GM18498 (cell line): ENCODE measurements at regions not wholly inside any gene's neighbourhood (a gene's known extent, or its start where the extent isn't known, plus 50 kb on each side); places are given as distances from the start of the nearest gene placed in this dataset.

ENCODE experiments used
- ATAC-seq: cut with Tn5 transposase; IDR thresholded peaks from one replicate; pipeline ENCODE4 v1.9.1; 2021; ENCODE audit warnings: mild to moderate bottlenecking, moderate library complexity; ENCODE audit not compliant: unreplicated experiment

DNA sequence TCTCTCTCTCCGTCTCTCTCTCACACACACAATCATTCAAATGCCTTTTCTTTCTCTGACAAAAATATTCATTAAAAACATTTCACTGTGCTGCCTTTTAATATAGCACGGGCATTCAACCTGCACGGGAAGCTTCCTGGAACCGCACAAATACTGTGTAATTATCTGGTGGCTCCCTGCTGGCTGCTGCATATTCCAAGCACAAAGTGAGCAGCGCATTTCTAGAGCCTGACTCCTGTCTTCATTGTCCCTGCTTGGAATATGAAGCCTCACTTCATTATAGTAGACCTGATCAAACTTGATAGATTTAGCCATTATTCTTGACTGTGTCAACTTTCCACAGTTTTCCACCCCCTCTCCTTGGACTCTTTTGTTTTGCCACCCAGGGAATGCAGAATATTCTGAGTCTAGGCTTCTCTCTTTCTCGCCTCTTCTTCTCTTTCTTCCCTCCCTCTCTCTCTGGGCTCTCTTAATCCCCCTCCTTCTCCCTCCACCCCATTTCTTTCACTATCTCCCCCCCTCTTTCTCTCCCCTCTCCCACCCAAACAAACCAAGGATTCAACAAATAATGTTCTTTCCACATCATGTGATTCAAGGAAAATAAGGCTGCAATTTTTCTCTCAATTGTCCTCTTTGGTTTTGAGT is 672.1 kb upstream of the FANCL start:
- no peak for ATAC-seq

DNA sequence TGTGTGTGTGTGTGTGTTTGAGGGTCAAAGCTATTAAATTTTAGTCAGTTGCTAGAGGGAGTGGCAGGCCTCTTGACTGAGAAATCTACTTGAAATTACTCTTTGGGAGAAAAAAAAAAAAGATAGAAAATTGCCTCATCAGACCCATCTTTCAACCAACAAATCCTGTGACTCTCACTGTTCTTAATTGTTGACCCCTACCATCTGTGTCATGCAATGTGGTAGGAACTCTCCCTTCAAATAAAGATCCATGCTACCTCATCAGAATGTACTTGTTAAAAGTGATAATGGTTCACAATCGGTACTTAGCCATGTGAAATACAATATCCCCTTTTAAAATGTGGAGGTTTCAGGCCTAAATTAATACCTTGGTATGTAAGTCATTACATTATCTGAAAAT is 670.8 kb upstream of the FANCL start:
- ATAC-seq = no peak

DNA sequence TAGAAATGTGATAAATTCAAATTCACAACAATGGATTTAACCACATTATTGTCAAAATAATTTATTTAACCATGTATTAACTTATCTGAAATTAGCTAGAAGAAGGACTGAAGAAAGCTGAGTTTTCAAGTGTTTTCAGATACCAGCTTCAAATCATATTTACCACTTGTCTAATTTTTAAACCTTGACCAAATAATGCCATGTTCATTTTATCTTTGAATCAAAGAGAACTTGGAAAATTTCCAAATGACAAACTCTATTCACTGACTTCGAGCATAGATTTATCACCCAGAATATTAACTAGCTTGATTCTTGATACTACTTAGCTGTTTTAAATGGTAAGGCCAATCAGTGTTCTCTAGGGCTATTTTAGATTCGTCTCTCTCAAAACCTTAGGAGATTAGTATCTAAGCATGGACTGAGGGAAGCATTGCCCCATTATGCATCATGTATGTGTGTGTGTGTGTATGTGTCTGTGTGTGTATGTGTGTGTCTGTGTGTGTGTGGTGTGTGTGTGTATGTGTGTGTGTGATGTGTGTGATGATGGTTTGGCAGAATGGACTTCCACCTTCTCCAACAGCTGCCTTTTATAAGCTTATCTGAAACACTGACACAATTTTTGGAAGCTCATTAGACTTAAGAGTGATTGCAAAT is 667.5 kb upstream of the FANCL start:
- no peak for ATAC-seq

DNA sequence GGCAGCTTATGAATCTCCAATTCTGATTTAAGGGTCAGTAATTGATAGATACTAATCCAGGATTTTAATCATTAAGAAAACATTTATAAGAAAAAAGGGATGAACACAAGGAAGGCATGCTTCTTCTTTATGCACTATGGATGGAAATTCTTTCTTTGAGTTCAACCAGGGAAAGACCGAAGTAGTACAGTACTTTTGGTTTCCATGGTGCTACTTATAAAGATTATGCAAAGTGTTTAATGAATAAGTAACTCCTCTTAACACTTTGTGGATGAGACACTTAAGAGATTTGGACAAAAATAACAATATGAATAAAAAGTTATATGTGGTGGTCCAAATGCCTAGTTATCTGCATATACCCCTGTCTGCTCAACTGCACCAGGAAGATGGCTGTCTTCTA is 666.5 kb upstream of the FANCL start:
- no peak for ATAC-seq

DNA sequence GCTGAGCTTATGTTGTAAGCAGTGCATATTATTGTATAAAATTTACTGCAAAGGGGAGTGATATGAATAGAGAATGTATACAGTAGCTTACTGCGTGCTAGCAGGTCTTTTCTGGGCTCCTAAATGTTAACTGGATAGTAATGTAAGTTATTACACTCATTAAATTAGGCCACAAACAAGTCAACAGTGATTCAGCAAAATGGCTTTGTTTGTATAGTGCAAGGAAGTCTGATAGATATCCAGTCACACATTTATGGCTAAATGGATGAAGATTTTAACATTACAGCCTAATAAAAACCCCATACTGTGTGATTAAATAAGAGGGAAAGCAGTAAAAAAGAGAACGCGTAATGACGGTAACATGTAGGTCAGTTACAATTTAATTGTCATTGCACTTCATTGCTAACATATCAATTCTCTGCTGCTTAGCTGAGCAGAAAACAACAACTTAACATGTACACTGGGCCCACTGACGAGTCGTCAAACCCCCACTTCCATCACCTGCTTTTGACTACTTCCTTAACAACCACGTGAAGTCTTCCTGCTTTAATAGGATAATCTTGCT is 665.0 kb upstream of the FANCL start:
- ATAC-seq = no peak

DNA sequence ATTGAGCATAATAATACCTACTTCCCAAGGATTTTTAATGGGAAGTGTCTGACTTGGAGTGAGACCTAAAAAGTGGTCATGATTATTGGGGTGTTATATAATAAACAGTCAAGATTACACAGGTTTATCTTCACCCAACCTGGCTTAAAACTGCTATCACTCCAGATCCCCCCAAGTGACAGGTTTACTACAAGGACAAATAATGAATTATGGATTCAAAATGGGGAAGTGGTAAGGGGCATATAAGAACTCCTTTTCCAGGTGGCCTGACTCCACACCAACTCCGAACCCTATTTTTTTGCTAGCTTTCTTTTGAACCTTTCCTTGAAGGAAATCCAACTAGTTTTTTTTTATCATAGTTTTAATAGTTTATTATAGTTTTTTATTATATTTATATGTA is 663.0 kb upstream of the FANCL start:
- no peak for ATAC-seq

DNA sequence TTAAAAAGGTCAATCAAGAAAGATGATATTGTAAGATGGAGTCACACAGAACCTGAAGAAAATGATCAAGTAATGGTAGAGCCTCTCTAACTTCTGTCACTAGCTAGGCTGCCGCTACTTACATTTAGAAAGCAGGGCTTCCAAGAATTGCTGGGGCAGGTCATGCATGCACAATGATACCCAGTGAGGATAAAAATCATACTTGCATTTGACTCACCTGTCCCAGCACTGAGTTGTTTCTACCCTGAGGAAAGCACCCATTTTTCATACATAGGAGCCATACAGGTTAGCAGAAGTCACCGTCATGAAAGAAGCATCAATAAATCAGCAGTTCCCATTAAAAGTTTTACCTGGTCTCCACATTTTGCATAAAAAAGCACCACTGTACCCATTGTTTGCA is 662.3 kb upstream of the FANCL start:
- ATAC-seq = no peak

DNA sequence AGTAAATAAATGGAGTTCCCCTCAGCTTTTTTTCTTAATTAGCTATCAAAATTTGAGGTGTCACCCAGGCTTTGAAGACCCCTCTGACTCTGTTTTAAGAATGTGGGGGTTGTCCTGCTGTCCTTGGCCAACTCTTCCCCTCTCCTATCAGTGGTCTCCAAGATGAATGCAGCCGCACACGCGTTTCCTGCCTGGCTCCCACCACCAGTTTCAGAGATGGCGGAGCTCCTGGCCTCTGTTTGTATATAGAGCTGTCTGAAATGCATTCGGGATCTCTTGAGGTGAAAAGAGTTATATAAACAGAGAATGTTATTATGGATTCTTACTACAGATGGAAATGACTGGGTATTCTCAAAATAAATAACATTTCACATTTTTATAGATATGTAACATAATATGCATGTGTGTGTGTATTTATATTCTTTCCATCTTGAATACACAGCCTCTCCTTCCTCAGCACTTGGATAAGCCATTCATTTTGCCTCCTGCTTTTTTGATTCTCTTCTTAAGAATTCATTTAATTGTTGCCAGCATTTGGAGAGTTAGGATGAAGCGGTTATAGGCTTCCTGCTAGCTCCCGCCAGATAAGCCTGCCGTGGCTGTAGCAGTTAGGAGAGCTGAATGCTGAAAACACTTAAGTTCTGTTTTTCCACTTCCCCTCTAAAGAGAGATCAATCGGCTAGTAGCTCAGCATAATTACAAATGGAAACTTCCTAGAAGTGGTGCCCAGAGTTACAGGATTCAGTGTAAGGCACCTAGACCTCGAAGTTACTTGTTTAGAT is 659.3 kb upstream of the FANCL start:
- no peak for ATAC-seq

DNA sequence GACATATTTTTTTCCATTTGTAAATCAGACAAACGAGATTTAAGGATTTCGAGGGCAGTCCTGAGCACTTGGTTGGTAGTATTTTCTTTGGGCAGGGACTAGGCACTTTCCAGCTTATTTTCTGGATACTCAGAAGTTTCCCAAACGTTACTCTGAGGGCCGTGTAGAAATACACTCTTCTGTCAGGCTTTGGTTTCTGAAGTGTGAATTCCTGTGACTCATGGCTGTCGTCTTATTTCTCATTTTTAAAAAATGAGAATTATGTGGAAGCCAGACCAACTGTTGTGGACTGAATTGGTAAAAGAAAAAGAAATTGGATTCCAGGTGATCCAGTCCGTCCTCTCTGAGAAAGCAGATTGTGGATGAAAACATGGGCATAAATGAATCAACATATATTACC is 658.6 kb upstream of the FANCL start:
- ATAC-seq = no peak

DNA sequence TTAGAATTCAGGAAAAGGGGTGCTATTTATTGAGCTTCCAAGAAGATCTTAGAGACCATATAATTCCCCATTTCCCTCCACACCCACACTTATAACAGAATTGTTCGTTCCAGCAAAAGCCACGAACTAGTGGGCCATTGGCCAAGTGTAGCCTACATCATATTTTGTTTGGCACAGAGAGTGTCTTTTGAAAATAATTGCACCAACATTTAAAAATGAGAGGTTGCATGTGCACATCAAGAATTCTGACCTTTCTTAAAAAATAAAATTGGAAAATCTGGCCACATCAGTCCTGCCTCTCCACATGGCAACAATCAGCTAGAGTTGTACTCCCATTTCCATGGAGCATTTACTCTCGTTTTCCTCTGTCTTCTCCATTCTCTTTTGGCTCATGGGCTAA is 655.5 kb upstream of the FANCL start:
- ATAC-seq = no peak

DNA sequence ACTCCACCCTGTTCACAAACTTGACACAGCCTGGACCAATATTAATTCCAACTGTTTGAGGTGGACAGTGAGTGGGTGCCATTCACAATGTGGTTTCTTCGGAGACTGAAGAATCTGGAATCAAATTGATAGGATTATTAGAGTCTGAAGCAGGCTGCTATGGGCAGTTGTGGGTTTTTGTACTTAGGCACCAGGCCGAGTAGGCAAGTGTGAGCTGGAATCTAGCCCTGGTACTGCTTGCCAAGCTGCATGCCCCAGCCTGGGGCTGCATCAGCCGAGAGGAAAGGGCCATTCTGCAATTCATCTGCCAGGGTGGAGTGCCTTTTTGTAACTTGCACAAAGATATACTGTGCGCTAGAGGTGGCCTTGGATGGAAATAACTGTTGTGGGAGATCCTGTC is 654.7 kb upstream of the FANCL start:
- no peak for ATAC-seq

DNA sequence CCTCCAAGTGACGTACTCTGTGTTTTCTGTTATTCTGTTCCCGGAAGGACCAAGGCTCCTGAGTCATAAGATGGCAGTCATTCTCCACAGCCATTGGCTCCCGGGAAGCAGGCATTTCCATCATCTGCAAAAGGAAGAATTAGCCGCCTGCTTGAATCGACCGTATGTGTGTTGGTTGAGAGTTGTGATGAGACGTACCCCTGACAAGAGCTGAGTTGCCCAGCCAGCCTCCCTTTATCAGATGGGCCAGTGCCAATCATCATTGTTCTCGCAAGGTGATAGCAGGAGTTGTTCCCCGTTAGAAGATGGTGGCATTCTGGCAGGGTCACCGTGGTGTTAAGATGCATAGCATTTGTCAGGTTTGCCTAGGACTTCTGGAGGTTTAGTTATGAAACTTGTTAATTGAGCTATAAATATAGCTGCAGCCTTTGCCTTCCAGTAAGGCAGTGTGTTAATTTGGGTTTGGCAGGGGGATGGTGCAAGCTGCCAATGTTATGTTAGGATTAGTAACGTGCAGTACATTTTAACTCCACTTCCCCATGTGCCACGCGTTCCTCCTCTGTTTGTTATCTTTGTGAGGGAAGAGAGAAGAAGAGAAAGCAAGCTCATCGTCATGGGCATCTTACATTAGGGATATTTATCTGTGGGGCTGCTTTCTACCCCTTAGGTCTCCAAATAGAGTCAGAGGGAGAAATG is 652.7 kb upstream of the FANCL start:
- no peak for ATAC-seq

DNA sequence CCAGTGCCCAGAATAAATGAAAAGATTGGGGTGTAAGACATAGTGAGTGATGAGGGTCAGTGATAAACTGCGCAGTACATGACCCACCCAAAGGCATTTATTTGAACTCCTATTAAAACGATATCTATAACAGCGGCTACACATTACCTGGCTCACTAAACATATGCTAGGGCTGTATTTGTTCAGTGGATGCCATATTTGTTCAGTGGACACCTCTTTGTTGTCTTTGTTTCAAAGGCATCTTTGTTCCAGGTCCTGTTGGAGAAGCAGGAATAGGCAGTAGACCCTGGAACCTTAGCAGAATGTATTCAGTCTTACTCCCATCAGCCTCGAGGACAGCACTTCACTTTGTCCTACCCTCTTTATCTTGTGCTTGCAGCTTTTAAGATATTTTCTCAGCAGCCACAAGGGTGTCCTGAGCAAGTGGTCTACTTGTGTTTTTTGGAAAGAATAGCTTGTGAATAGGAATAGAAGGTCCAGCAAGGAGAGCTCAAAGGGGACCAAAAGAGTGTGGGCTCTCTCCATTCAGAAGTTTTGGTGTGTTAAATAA is 650.8 kb upstream of the FANCL start:
- no peak for ATAC-seq

DNA sequence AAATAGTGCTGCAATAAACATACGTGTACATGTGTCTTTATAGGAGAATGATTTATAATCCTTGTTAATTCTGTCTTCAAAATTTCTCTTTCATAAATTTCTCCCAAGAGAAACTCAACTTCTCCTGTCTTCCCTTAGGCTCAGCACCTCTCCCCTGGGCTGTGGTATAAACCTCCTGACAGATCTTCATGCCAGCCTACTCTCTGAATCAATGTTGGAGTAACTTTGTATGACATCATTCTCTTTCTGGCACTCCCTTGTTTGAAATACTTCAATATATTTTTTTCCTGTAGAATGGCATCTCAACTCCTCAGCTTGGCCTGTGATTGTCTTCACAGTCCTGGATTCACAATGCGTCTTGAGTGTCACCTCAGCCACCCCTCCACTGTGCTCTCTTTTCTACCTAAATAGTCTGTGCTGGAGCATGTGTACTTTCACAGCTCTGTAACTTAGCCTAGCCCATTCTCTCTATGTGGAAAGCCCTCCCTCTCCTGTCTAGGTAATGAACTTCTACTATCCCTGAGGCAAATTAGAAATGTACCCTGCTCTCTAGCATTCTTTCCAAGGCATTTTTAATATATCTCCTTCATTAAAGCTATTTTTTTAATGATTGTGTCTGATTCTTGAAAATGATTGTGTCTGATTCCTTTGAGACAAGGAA is 649.9 kb upstream of the FANCL start:
- ATAC-seq = no peak

DNA sequence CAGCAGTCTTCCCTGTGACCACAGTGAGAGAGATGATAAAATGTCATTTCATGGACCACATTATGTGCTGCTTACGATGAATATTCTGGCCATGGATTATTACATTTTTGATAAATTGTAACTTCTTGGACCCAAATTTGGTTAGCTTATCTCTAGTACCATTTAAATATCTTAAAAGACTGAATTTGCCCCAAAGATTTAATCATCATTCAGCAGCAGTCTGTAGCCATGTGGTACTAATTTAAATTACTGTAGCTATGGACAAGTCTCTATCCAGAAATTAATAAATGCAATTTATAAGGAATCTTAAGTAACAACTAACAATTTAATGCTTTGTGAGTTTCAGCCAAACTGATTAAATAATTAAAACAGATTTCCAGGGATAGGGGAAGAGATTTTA is 644.9 kb upstream of the FANCL start:
- no peak for ATAC-seq

DNA sequence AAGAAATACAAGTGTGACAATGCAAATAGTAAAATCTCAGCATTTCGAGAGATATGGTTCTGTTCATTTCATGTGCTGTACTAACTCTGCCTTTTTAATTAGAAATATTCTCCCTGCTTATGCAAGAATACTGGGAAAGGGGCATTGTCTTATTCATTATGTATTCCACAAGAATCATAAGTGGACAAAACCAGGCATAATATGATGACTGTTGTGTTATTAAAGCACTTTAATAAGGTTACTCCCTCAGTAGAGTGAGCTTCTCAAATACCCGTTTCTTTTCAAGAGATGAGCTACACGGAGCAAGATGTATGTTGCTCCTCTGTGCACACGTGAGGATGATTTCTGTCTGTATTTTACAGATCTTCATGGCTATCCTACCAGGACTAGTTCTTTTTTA is 638.7 kb upstream of the FANCL start:
- no peak for ATAC-seq

DNA sequence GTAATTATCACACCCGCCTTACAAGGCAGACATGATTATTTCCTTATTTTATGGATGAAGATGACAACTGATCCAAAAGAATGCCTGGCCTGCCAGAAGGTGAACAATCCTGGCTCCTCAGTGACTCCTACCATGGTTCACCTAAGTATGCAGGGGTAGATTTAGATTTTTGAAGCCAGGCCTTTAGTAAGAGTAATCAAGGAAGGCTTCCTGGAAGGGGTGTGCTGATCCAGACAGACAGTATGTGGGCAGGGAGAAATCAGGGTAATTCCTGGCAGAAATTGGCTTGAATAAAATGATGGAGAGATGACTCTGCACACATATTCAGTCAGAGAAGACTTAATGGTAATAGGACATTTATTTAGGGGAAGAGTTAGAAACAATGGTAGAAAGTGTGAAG is 637.7 kb upstream of the FANCL start:
- ATAC-seq = no peak

DNA sequence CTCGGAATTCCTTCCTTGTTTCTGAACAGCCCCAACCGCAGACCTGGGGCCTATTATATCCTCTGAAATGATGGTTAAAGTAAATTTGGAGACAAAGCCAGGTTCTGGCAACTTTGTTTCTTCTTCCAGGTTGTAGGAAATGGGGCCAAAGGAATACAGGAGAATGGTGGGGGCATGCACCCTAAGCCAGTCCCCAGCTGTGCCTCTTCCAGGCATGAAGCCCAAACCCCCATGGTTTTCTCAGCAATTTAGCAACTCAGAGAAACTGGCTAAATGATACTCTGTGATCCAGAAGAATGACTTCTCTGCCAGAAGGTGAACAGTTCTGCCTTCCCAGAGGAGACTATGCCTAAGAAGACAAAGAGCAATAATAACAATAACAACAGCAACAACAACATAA is 635.0 kb upstream of the FANCL start:
- no peak for ATAC-seq

DNA sequence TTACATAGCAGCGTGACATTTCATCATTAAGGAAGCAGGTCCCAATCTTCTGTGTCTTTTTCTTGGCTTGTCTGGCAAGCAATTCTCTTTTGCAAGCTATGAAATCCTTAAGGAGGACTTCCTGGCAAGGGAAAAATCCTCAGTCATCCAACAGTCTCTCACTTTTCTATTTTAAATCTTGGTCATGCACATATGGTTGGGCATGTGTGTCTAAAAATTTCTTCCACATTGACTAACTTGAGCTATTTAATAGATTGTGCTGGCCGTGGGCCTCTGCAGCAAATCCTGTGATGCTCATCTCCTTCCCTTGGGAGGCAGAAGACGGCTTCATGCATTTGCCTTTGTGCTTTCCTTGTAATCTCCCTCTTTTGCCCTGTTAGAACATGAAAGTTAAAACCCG is 634.3 kb upstream of the FANCL start:
- no peak for ATAC-seq

DNA sequence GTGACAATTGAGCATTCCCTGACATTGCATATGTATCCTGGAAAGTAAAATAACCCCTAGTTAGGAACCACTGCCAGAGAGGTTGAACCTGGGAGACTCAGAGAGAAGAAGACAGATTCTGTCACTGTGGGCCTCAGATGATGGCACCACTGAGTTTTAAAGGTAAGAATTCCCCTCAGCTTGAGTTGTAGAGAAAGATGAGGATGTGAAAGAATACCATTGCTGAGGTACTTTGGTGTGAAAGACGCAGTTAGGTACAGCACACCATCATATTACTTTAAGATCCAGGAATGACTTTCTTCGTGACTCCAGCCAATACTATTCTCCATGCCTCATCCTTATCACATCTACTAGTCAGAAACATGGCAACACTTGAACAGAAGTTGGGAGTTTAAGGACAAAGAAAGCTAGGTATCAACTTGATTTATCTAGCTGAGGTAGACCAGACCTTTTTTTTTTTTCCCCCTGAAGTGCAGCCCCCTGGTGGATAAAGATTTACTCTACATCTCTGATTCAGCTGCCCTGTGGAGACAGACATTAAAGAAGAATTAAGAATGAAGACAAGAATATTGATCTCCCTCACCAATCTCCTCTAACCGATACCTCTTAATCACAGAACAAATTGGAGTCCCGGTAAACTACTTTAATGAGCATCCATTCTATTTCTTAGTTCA is 630.5 kb upstream of the FANCL start:
- no peak for ATAC-seq
